ENCODE measurements at regions not wholly inside any gene's neighbourhood (a gene's known extent, or its start where the extent isn't known, plus 50 kb on each side); places are given as distances from the start of the nearest gene placed in this dataset.

- in situ Hi-C loops (cut with HindIII; ENCODE audit: low sequenced_read_pairs): no loop called here
- no peak for DNase-seq (ENCODE audit: low spot score)
Observed at GRCh38 chr6:141029908-141030307, 1102.8 kb upstream of the GJE1 start.

GRCh38 chr6:141028791-141029280 is 1103.9 kb upstream of the GJE1 start:
- DNase-seq (ENCODE audit: low spot score): no peak
- in situ Hi-C loops (cut with HindIII; ENCODE audit: low sequenced_read_pairs): no loop called here

- in situ Hi-C loops (cut with HindIII; ENCODE audit: low sequenced_read_pairs): no loop called here
- DNase-seq (ENCODE audit: low spot score): no peak
Observed at GRCh38 chr6:141026504-141026903, 1106.2 kb upstream of the GJE1 start.

GRCh38 chr6:141024526-141024925 is 1108.2 kb upstream of the GJE1 start:
- in situ Hi-C loops (cut with HindIII; ENCODE audit: low sequenced_read_pairs): no loop called here
- no peak for DNase-seq (ENCODE audit: low spot score)

- no peak for DNase-seq (ENCODE audit: low spot score)
- in situ Hi-C loops (cut with HindIII; ENCODE audit: low sequenced_read_pairs): no loop called here
Observed at GRCh38 chr6:141017941-141018340, 1114.8 kb upstream of the GJE1 start.

GRCh38 chr6:141000917-141001316 is 1131.8 kb upstream of the GJE1 start:
- in situ Hi-C loops (cut with HindIII; ENCODE audit: low sequenced_read_pairs): no loop called here
- DNase-seq (ENCODE audit: low spot score): no peak

- in situ Hi-C loops (cut with HindIII; ENCODE audit: low sequenced_read_pairs): no loop called here
- no peak for DNase-seq (ENCODE audit: low spot score)
Observed at GRCh38 chr6:140993515-140993914, 1139.2 kb upstream of the GJE1 start.

GRCh38 chr6:140992678-140993077 is 1140.0 kb upstream of the GJE1 start:
- in situ Hi-C loops (cut with HindIII; ENCODE audit: low sequenced_read_pairs): no loop called here
- no peak for DNase-seq (ENCODE audit: low spot score)

GRCh38 chr6:140988780-140989179 is 1143.9 kb upstream of the GJE1 start:
- in situ Hi-C loops (cut with HindIII; ENCODE audit: low sequenced_read_pairs): no loop called here

GRCh38 chr6:140987364-140988155 is 1145.2 kb upstream of the GJE1 start:
- no peak for DNase-seq (ENCODE audit: low spot score)
- in situ Hi-C loops (cut with HindIII; ENCODE audit: low sequenced_read_pairs): no loop called here

More at GRCh38 chr6:140988780-140989179, 1143.9 kb upstream of the GJE1 start:
- DNase-seq (ENCODE audit: low spot score): no peak

GRCh38 chr6:140985679-140986275 is 1146.9 kb upstream of the GJE1 start:
- in situ Hi-C loops (cut with HindIII; ENCODE audit: low sequenced_read_pairs): no loop called here
- no peak for DNase-seq (ENCODE audit: low spot score)

- in situ Hi-C loops (cut with HindIII; ENCODE audit: low sequenced_read_pairs): no loop called here
- no peak for DNase-seq (ENCODE audit: low spot score)
Observed at GRCh38 chr6:140980265-140980887, 1152.3 kb upstream of the GJE1 start.

- DNase-seq (ENCODE audit: low spot score): no peak
- in situ Hi-C loops (cut with HindIII; ENCODE audit: low sequenced_read_pairs): no loop called here
Observed at GRCh38 chr6:140979642-140980091, 1153.1 kb upstream of the GJE1 start.

- no peak for DNase-seq (ENCODE audit: low spot score)
- in situ Hi-C loops (cut with HindIII; ENCODE audit: low sequenced_read_pairs): no loop called here
Observed at GRCh38 chr6:140977403-140977802, 1155.3 kb upstream of the GJE1 start.

GRCh38 chr6:140976806-140977205 is 1155.9 kb upstream of the GJE1 start:
- DNase-seq (ENCODE audit: low spot score): no peak
- in situ Hi-C loops (cut with HindIII; ENCODE audit: low sequenced_read_pairs): no loop called here

GRCh38 chr6:140970485-140970884 is 1162.2 kb upstream of the GJE1 start:
- DNase-seq (ENCODE audit: low spot score): no peak
- in situ Hi-C loops (cut with HindIII; ENCODE audit: low sequenced_read_pairs): no loop called here

- in situ Hi-C loops (cut with HindIII; ENCODE audit: low sequenced_read_pairs): no loop called here
- DNase-seq (ENCODE audit: low spot score): no peak
Observed at GRCh38 chr6:140968062-140968461, 1164.7 kb upstream of the GJE1 start.

GRCh38 chr6:140966676-140967075 is 1166.0 kb upstream of the GJE1 start:
- DNase-seq (ENCODE audit: low spot score): no peak

GRCh38 chr6:140960566-140960965 is 1172.2 kb upstream of the GJE1 start:
- DNase-seq (ENCODE audit: low spot score): no peak
- in situ Hi-C loops (cut with HindIII; ENCODE audit: low sequenced_read_pairs): no loop called here

More at GRCh38 chr6:140966676-140967075, 1166.0 kb upstream of the GJE1 start:
- in situ Hi-C loops (cut with HindIII; ENCODE audit: low sequenced_read_pairs): no loop called here

GRCh38 chr6:140957386-140957785 is 1175.3 kb upstream of the GJE1 start:
- in situ Hi-C loops (cut with HindIII; ENCODE audit: low sequenced_read_pairs): no loop called here

More at GRCh38 chr6:140957386-140957785, 1175.3 kb upstream of the GJE1 start:
- peak; percentile 32 for DNase-seq (ENCODE audit: low spot score)
